ENCODE measurements at regions not wholly inside any gene's neighbourhood (a gene's known extent, or its start where the extent isn't known, plus 50 kb on each side); places are given as distances from the start of the nearest gene placed in this dataset.

DNA sequence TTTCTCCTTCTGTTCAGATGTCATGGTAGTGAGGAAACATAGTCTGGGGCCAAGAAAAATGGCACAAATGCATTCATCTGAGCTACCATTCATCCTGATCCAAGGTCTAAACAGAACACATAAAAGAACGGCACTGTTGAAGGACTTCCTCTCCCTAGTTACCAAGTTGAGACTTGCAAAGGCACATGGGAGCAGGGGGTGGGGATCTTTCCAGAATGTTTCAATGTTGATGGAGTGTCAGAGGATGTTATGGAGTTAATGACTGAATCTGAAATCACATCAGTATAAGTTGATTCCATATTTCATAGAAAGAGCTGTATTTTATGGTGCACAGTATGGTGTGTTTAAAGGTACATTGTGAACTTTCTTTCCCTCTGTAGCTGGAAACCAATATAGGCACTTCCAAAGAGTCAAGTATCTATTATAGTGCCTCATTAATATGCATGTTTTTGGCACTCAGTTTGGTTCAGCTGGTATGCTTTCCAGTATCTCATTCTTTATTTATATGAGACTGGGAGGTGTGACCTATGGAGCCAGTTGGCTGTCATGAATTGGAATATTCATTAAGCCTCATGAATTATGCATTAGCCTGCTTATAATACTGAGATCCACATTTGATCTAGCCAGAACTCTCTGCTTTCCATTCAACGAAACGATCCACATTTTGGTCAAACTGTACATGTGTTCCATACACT, 603.0 kb downstream of the NR2F1-AS1 start:
- Histone ChIP-seq H3K9me3 (ENCODE audit: control extremely low read depth in 1 of 3, control insufficient read depth in 2 of 3, insufficient read depth in 1 of 3, low read length in 2 of 3) (no peaks in the 10 kb centered on the region), H3K36me3 (replicated peaks in 1 of 2; ENCODE audit: control extremely low read depth in 1 of 2, control insufficient read depth in 1 of 2, extremely low read depth in 1 of 2, insufficient read depth in 2 of 2, low read length in 1 of 2) (no peaks in the 10 kb centered on the region), H3K27ac (ENCODE audit: low read length in 2 of 2) (no peak overlapping the region), H3K9ac (ENCODE audit: low read length) (no peak overlapping the region), H2AFZ (ENCODE audit: insufficient read depth, low read depth, low read length, poor library complexity, severe bottlenecking) (no peak overlapping the region), H3K4me2 (replicated peaks; ENCODE audit: low read depth, low read length, poor library complexity, severe bottlenecking) (no peak overlapping the region), H3K79me2 (ENCODE audit: control insufficient read depth, insufficient read depth, low read length) (no peaks in the 10 kb centered on the region), H4K20me1 (ENCODE audit: control insufficient read depth, insufficient read depth, low read length, poor library complexity, severe bottlenecking) (no peaks in the 10 kb centered on the region), H3K27me3 (replicated peaks in 1 of 4; ENCODE audit: control extremely low read depth in 1 of 4, control insufficient read depth in 3 of 4, insufficient read depth in 4 of 4, low read length in 3 of 4) (no peaks in the 10 kb centered on the region), H3K4me1 (ENCODE audit: control insufficient read depth in 2 of 2, insufficient read depth in 2 of 2, low read length in 2 of 2) (no peaks in the 10 kb centered on the region), H3K4me3 (ENCODE audit: control extremely low read depth in 1 of 5, extremely low read depth in 1 of 5, insufficient read depth in 1 of 5, low read depth in 2 of 5, low read length in 4 of 5) (no peak overlapping the region)
- POLR2A ChIA-PET = no interaction called here
- TF ChIP-seq, protein P1, sequence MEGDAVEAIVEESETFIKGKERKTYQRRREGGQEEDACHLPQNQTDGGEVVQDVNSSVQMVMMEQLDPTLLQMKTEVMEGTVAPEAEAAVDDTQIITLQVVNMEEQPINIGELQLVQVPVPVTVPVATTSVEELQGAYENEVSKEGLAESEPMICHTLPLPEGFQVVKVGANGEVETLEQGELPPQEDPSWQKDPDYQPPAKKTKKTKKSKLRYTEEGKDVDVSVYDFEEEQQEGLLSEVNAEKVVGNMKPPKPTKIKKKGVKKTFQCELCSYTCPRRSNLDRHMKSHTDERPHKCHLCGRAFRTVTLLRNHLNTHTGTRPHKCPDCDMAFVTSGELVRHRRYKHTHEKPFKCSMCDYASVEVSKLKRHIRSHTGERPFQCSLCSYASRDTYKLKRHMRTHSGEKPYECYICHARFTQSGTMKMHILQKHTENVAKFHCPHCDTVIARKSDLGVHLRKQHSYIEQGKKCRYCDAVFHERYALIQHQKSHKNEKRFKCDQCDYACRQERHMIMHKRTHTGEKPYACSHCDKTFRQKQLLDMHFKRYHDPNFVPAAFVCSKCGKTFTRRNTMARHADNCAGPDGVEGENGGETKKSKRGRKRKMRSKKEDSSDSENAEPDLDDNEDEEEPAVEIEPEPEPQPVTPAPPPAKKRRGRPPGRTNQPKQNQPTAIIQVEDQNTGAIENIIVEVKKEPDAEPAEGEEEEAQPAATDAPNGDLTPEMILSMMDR (IDR thresholded peaks at IDR 0.05) = no peak
- no peak for TF ChIP-seq EZH2 (IDR thresholded peaks at IDR 0.05; ENCODE audit: borderline replicate concordance, insufficient read depth, low read depth, low read length, poor library complexity, severe bottlenecking)
- Mint-ChIP-seq H3K4me3 (no peak overlapping the region), H3K27ac (no peak overlapping the region), H3K4me1 (no peaks in the 10 kb centered on the region), H3K9me3 (ENCODE audit: insufficient read depth) (peaks cover under 1% of the 10 kb centered on the region), H3K27me3 (no peaks in the 10 kb centered on the region)
- ATAC-seq (ENCODE audit: low read depth) (no peak), DNase-seq (no peak)
- 94% methylated on average over 2 of the region's 3 CpGs for WGBS (ENCODE audit: insufficient coverage)
- intact Hi-C loops (cut with micrococcal nuclease) = no loop called here
- CTCF ChIA-PET = no interaction called here

DNA sequence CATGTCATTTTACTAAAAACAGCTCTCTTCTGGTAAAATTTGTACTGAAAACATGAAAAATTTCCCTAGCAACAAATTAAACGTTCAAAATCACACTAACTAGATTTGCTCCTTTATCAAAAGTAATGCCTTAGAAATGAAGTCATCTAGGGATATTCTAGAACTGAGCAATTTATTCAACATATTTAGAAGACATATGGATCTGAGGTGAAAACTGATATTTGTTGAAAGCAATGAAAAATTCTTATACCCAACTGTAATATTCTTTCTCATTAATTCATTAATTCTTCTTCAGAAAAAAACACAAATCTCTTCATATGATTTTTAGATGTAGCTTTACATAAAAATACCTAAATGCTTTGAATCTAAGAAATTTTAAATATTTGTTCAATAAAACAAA, 604.9 kb downstream of the NR2F1-AS1 start:
- ChIA-PET CTCF (no interaction called here), POLR2A (no interaction called here)
- H3K4me2 ChIP-seq (replicated peaks; ENCODE audit: low read depth, low read length, poor library complexity, severe bottlenecking) = no peak overlapping the region
- no peak for ATAC-seq (ENCODE audit: low read depth)
- H3K79me2 ChIP-seq (ENCODE audit: control insufficient read depth, insufficient read depth, low read length) = no peaks in the 10 kb centered on the region
- no CpG with 5 or more reads among the region's 1 CpG for WGBS (ENCODE audit: insufficient coverage)
- no peaks in the 10 kb centered on the region for H4K20me1 ChIP-seq (ENCODE audit: control insufficient read depth, insufficient read depth, low read length, poor library complexity, severe bottlenecking)
- no peaks in the 10 kb centered on the region for H3K36me3 ChIP-seq (replicated peaks in 1 of 2; ENCODE audit: control extremely low read depth in 1 of 2, control insufficient read depth in 1 of 2, extremely low read depth in 1 of 2, insufficient read depth in 2 of 2, low read length in 1 of 2)
- H3K9ac ChIP-seq (ENCODE audit: low read length) = no peak overlapping the region
- intact Hi-C loops (cut with micrococcal nuclease) = no loop called here
- H3K4me3 ChIP-seq (ENCODE audit: control extremely low read depth in 1 of 5, extremely low read depth in 1 of 5, insufficient read depth in 1 of 5, low read depth in 2 of 5, low read length in 4 of 5) = no peak overlapping the region
- H3K9me3 Mint-ChIP-seq (ENCODE audit: insufficient read depth) = no peaks in the 10 kb centered on the region
- no peaks in the 10 kb centered on the region for H3K4me1 ChIP-seq (ENCODE audit: control insufficient read depth in 2 of 2, insufficient read depth in 2 of 2, low read length in 2 of 2)
- DNase-seq = no peak
- H3K27me3 Mint-ChIP-seq = no peaks in the 10 kb centered on the region
- H3K27ac Mint-ChIP-seq = no peak overlapping the region
- H3K9me3 ChIP-seq (ENCODE audit: control extremely low read depth in 1 of 3, control insufficient read depth in 2 of 3, insufficient read depth in 1 of 3, low read length in 2 of 3) = no peaks in the 10 kb centered on the region
- no peak overlapping the region for H3K27ac ChIP-seq (ENCODE audit: low read length in 2 of 2)
- H3K27me3 ChIP-seq (replicated peaks in 1 of 4; ENCODE audit: control extremely low read depth in 1 of 4, control insufficient read depth in 3 of 4, insufficient read depth in 4 of 4, low read length in 3 of 4) = no peaks in the 10 kb centered on the region
- no peak overlapping the region for H3K4me3 Mint-ChIP-seq
- no peaks in the 10 kb centered on the region for H3K4me1 Mint-ChIP-seq
- no peak overlapping the region for H2AFZ ChIP-seq (ENCODE audit: insufficient read depth, low read depth, low read length, poor library complexity, severe bottlenecking)
- no peak for TF ChIP-seq EZH2 (IDR thresholded peaks at IDR 0.05; ENCODE audit: borderline replicate concordance, insufficient read depth, low read depth, low read length, poor library complexity, severe bottlenecking)
- TF ChIP-seq, protein P1 (IDR thresholded peaks at IDR 0.05) = no peak

Measured in B cell (primary cell).